H1 (cell line): ENCODE measurements at regions not wholly inside any gene's neighbourhood (a gene's known extent, or its start where the extent isn't known, plus 50 kb on each side); places are given as distances from the start of the nearest gene placed in this dataset.

Experiments used
- CTCF ChIA-PET: fragments of 300-600 bp; sonication (Branson Sonifier 250); formaldehyde crosslinking; loops from one replicate; lab custom pipeline; 2021; ENCODE audit not compliant: partially characterized antibody; lab: Charles Lee
- POLR2A ChIA-PET: fragments of 300-600 bp; sonication (Branson Sonifier 250); formaldehyde crosslinking; loops from one replicate; lab custom pipeline; 2021; ENCODE audit warnings: inconsistent platforms; ENCODE audit not compliant: partially characterized antibody; lab: Charles Lee
- DNase-seq, 2 experiments: peaks; one replicate each; pipeline versions ENCODE4 v3.0.0 to v3.0.0-alpha.2; 2010 to 2022; ENCODE audit warnings: low spot score in 2 of 2, low read depth in 1 of 2, mixed read lengths in 1 of 2
- FAIRE-seq: peaks from 2 replicates; lab custom pipeline; 2011; peaks lifted over from hg19 to GRCh38; lab: Jason Lieb, UNC
- H2AFZ ChIP-seq: 2 replicates; pipeline ENCODE4 v1.8.1; 2012; ENCODE audit warnings: low read length, inconsistent platforms
- H2AK5ac ChIP-seq: 2 replicates; pipeline ENCODE4 v1.6.1; 2013; ENCODE audit warnings: low read depth, low read length
- H2BK120ac ChIP-seq: replicated peaks from 2 replicates; pipeline ENCODE3; 2013; ENCODE audit warnings: low read depth, low read length, inconsistent platforms
- H2BK12ac ChIP-seq: 2 replicates; pipeline ENCODE4 v1.6.1; 2013; ENCODE audit warnings: low read depth, low read length
- H2BK15ac ChIP-seq: 2 replicates; pipeline ENCODE4 v1.6.1; 2013; ENCODE audit warnings: low read length
- H2BK20ac ChIP-seq: 2 replicates; pipeline ENCODE4 v1.6.1; 2013; ENCODE audit warnings: low read length
- H2BK5ac ChIP-seq: 2 replicates; pipeline ENCODE4 v1.6.1; 2013; ENCODE audit warnings: low read depth, low read length
- H3K14ac ChIP-seq: 2 replicates; pipeline ENCODE4 v1.6.1; 2013; ENCODE audit warnings: inconsistent platforms; ENCODE audit not compliant: insufficient read length
- H3K18ac ChIP-seq: 2 replicates; pipeline ENCODE4 v1.6.1; 2013; ENCODE audit warnings: low read length; ENCODE audit errors: extremely low read depth
- H3K23ac ChIP-seq: 2 replicates; pipeline ENCODE4 v1.6.1; 2013; ENCODE audit warnings: inconsistent platforms; ENCODE audit not compliant: insufficient read length
- H3K23me2 ChIP-seq: 2 replicates; pipeline ENCODE4 v1.6.1; 2013; ENCODE audit warnings: low read depth, low read length
- H3K27ac ChIP-seq: 2 replicates; pipeline ENCODE4 v1.6.1; 2011; ENCODE audit warnings: low read depth, low read length, inconsistent platforms
- H3K27me3 ChIP-seq, 4 experiments: replicated peaks in 1 of 4; 1 replicate in 1 of 4; 2 replicates in 3 of 4; pipeline versions ENCODE4 v1.6.1 to v1.8.1; 2011 to 2013; ENCODE audit warnings: low read length in 3 of 4, mild to moderate bottlenecking in 3 of 4, inconsistent platforms in 2 of 4, mixed read lengths in 2 of 4, moderate library complexity in 1 of 4; ENCODE audit not compliant: control insufficient read depth in 3 of 4, insufficient read depth in 3 of 4; ENCODE audit errors: extremely low read depth in 1 of 4
- H3K36me3 ChIP-seq, 4 experiments: 2 replicates each; pipeline versions ENCODE4 v1.6.1 to v1.8.1; 2011 to 2013; ENCODE audit warnings: mild to moderate bottlenecking in 4 of 4, low read length in 3 of 4, moderate library complexity in 2 of 4, control low read depth in 1 of 4, inconsistent platforms in 1 of 4; ENCODE audit not compliant: insufficient read depth in 4 of 4, control insufficient read depth in 2 of 4
- H3K4ac ChIP-seq: replicated peaks from 2 replicates; pipeline ENCODE3; 2013; ENCODE audit warnings: low read length, low read depth, mixed read lengths, inconsistent platforms; ENCODE audit not compliant: insufficient read length
- H3K4me1 ChIP-seq, 4 experiments: replicated peaks in 1 of 4; 1 replicate in 1 of 4; 2 replicates in 3 of 4; pipeline versions ENCODE4 v1.6.1 to v1.8.1; 2011 to 2013; ENCODE audit warnings: low read length in 3 of 4, inconsistent platforms in 2 of 4, mixed read lengths in 1 of 4; ENCODE audit not compliant: insufficient read depth in 4 of 4, control insufficient read depth in 3 of 4
- H3K4me2 ChIP-seq, 2 experiments: 2 replicates each; pipeline versions ENCODE4 v1.6.1 to v1.8.1; 2011 to 2013; ENCODE audit warnings: low read depth in 2 of 2, low read length in 2 of 2, control low read depth in 1 of 2, inconsistent platforms in 1 of 2, mild to moderate bottlenecking in 1 of 2; ENCODE audit not compliant: insufficient read depth in 1 of 2
- H3K4me3 ChIP-seq, 4 experiments: fragments of 200-600, 300-600 bp in 1 of 4; sonication (generic), shearing (Covaris generic), sonication (Bioruptor Twin) in 1 of 4; 2 replicates each; pipeline versions ENCODE4 v1.5.1 to v1.8.1; 2011 to 2016; ENCODE audit warnings: low read length in 4 of 4, low read depth in 3 of 4, control low read depth in 2 of 4, inconsistent platforms in 2 of 4, mild to moderate bottlenecking in 2 of 4, mixed read lengths in 1 of 4, moderate library complexity in 1 of 4; ENCODE audit not compliant: insufficient read depth in 2 of 4; ENCODE audit errors: extremely low read depth in 1 of 4
- H3K56ac ChIP-seq: replicated peaks from 2 replicates; pipeline ENCODE3; 2013; ENCODE audit warnings: low read depth, mild to moderate bottlenecking, mixed read lengths, low read length, inconsistent platforms; ENCODE audit not compliant: insufficient read length
- H3K79me1 ChIP-seq: 2 replicates; pipeline ENCODE4 v1.6.1; 2013; ENCODE audit warnings: low read depth, low read length, control low read depth
- H3K79me2 ChIP-seq, 2 experiments: 2 replicates each; pipeline versions ENCODE4 v1.6.1 to v1.8.1; 2012 to 2013; ENCODE audit warnings: low read length in 2 of 2, mild to moderate bottlenecking in 2 of 2, inconsistent platforms in 1 of 2; ENCODE audit not compliant: insufficient read depth in 2 of 2, control insufficient read depth in 1 of 2
- H3K9ac ChIP-seq, 4 experiments: replicated peaks in 1 of 4; 1 replicate in 1 of 4; 2 replicates in 3 of 4; pipeline versions ENCODE4 v1.6.1 to v1.8.1; 2011 to 2013; ENCODE audit warnings: low read depth in 3 of 4, low read length in 3 of 4, control low read depth in 2 of 4, mild to moderate bottlenecking in 2 of 4, moderate library complexity in 2 of 4, inconsistent platforms in 1 of 4; ENCODE audit errors: extremely low read depth in 1 of 4
- H3K9me3 ChIP-seq, 2 experiments: 2 replicates each; pipeline versions ENCODE4 v1.6.1 to v1.8.1; 2012 to 2013; ENCODE audit warnings: mild to moderate bottlenecking in 2 of 2, moderate library complexity in 2 of 2, control low read depth in 1 of 2, inconsistent platforms in 1 of 2, low read depth in 1 of 2, low read length in 1 of 2, mixed read lengths in 1 of 2; ENCODE audit not compliant: insufficient read depth in 2 of 2
- H4K20me1 ChIP-seq, 2 experiments: replicated peaks in 1 of 2; 2 replicates each; pipeline versions ENCODE3 to v1.8.1; 2011 to 2013; ENCODE audit warnings: inconsistent platforms in 2 of 2, low read length in 2 of 2, mild to moderate bottlenecking in 1 of 2; ENCODE audit not compliant: insufficient read depth in 2 of 2, control insufficient read depth in 1 of 2
- H4K5ac ChIP-seq: 2 replicates; pipeline ENCODE4 v1.6.1; 2013; ENCODE audit warnings: low read length, low read depth, mixed read lengths, inconsistent platforms; ENCODE audit not compliant: insufficient read length
- H4K8ac ChIP-seq: 2 replicates; pipeline ENCODE4 v1.8.0; 2013; ENCODE audit warnings: mild to moderate bottlenecking, moderate library complexity, low read length, inconsistent platforms; ENCODE audit not compliant: insufficient read depth; ENCODE audit errors: extremely low read depth
- H4K91ac ChIP-seq: replicated peaks from 2 replicates; pipeline ENCODE3; 2013; ENCODE audit warnings: low read length, mixed read lengths, inconsistent platforms; ENCODE audit not compliant: insufficient read length
- ASH2L ChIP-seq: fragments of 200-600, 300-600 bp; sonication (generic); IDR thresholded peaks from one replicate; pipeline ENCODE4 v1.7.1; 2017; ENCODE audit warnings: low read length
- CBX5 ChIP-seq: fragments of 300-800, 300-1000 bp; sonication (generic); IDR thresholded peaks from 2 replicates; pipeline ENCODE4 v1.7.1; 2016; ENCODE audit warnings: antibody characterized with exemption, low read length, low read depth
- CBX8 ChIP-seq: fragments of 300-800, 300-1000 bp; sonication (generic); IDR thresholded peaks from 2 replicates; pipeline ENCODE4 v1.7.1; 2016; ENCODE audit warnings: low read depth, low read length, borderline replicate concordance
- FOSL1 ChIP-seq: IDR thresholded peaks from 2 replicates; pipeline ENCODE4 v1.6.1; 2011; ENCODE audit warnings: mild to moderate bottlenecking, low read depth, low read length, moderate library complexity; ENCODE audit not compliant: insufficient read depth
- GABPA ChIP-seq: IDR thresholded peaks from 2 replicates; pipeline ENCODE4 v1.6.1; 2011; ENCODE audit warnings: mild to moderate bottlenecking, low read length, moderate library complexity, borderline replicate concordance; ENCODE audit not compliant: insufficient read depth
- KDM5A ChIP-seq: fragments of 200-600 bp; IDR thresholded peaks from 2 replicates; pipeline ENCODE4 v1.7.1; 2012; ENCODE audit warnings: mild to moderate bottlenecking, low read length, inconsistent platforms, mixed read lengths
- SP1 ChIP-seq: IDR thresholded peaks from 2 replicates; pipeline ENCODE4 v1.6.1; 2011; ENCODE audit warnings: low read depth, low read length
- TAF7 ChIP-seq: optimal IDR thresholded peaks from 2 replicates; pipeline ENCODE3; 2011; ENCODE audit warnings: low read depth, mild to moderate bottlenecking, inconsistent platforms, low read length, moderate library complexity, borderline replicate concordance
- TCF12 ChIP-seq: IDR thresholded peaks from 2 replicates; pipeline ENCODE4 v1.6.1; 2011; ENCODE audit warnings: low read depth, mild to moderate bottlenecking, low read length
- YY1 ChIP-seq: IDR thresholded peaks from 2 replicates; pipeline ENCODE4 v1.6.1; 2011; ENCODE audit warnings: low read depth, mild to moderate bottlenecking, low read length
- WGBS, 2 experiments: shearing (Covaris generic) in 1 of 2; methylation state at CpG; one replicate each; pipeline versions ENCODE4 v1.1.6 to v1.1.7; 2013 to 2015; ENCODE audit warnings: low lambda C conversion rate in 2 of 2, mixed read lengths in 2 of 2, inconsistent platforms in 1 of 2, low coverage in 1 of 2, missing lambda C conversion rate in 1 of 2; ENCODE audit not compliant: insufficient replicate concordance in 2 of 2, insufficient coverage in 1 of 2, insufficient read length in 1 of 2; ENCODE audit errors: extremely low coverage in 1 of 2, missing lambda C conversion rate in 1 of 2; 5-methylcytosine and 5-hydroxymethylcytosine counted together
- TF ChIP-seq, protein P1 (sequence below): IDR thresholded peaks from 2 replicates; pipeline ENCODE4 v1.6.1; 2012; ENCODE audit warnings: low read length, inconsistent platforms

DNA sequence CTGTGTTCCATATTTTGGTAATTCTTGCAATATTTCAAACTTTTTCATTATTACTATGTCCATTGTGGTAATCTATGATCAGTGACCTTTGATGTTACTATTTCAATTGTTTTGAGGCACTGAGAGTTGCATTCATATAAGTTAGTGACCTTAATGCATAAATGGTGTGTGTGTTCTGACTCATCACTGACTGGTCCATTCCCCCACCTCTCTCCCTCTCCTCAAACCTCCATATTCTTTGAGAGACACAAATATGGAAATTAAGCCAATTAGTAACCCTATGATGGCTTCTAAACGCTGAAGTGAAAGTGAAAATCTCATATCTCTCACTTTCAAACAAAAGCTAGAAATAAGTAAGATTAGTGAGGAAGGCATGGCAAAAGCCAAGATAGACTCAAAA, 739.6 kb downstream of the CCSER2 start:
- no peak for DNase-seq
- no peak overlapping the region for H3K9ac ChIP-seq
- H4K8ac ChIP-seq = no peak overlapping the region
- H3K36me3 ChIP-seq = no peaks in the 10 kb centered on the region
- H3K23me2 ChIP-seq = no peaks in the 10 kb centered on the region
- no peak overlapping the region for H4K5ac ChIP-seq
- H3K18ac ChIP-seq = no peak overlapping the region
- H3K79me1 ChIP-seq = no peaks in the 10 kb centered on the region
- H3K4me2 ChIP-seq = no peak overlapping the region
- no peak overlapping the region for H3K56ac ChIP-seq
- TF ChIP-seq CBX5 (no peak), TAF7 (no peak), YY1 (no peak), ASH2L (no peak), GABPA (no peak), TCF12 (no peak), KDM5A (no peak), SP1 (no peak), CBX8 (no peak), FOSL1 (no peak)
- TF ChIP-seq, protein P1, sequence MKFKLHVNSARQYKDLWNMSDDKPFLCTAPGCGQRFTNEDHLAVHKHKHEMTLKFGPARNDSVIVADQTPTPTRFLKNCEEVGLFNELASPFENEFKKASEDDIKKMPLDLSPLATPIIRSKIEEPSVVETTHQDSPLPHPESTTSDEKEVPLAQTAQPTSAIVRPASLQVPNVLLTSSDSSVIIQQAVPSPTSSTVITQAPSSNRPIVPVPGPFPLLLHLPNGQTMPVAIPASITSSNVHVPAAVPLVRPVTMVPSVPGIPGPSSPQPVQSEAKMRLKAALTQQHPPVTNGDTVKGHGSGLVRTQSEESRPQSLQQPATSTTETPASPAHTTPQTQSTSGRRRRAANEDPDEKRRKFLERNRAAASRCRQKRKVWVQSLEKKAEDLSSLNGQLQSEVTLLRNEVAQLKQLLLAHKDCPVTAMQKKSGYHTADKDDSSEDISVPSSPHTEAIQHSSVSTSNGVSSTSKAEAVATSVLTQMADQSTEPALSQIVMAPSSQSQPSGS = no peak
- no peak overlapping the region for H4K91ac ChIP-seq
- H3K27ac ChIP-seq = no peak overlapping the region
- H3K23ac ChIP-seq = no peak overlapping the region
- no peak overlapping the region for H2BK120ac ChIP-seq
- no peak overlapping the region for H2BK20ac ChIP-seq
- peaks cover 0 to 4% of the 10 kb centered on the region in 2 experiments; a peak in 1 of 4 replicates for H3K9me3 ChIP-seq
- no peaks in the 10 kb centered on the region for H4K20me1 ChIP-seq
- ChIA-PET POLR2A (no interaction called here), CTCF (interaction anchor here (0.7 kb wide), 1 partner anchor 77 kb away, joined by 3 read pairs; no protein-coding TSS in a partner anchor)
- FAIRE-seq = no peak
- no peaks in the 10 kb centered on the region for H3K27me3 ChIP-seq
- no peak overlapping the region for H2BK15ac ChIP-seq
- H2BK5ac ChIP-seq = no peak overlapping the region
- no peak overlapping the region for H2AK5ac ChIP-seq
- no peak overlapping the region for H3K4me3 ChIP-seq
- WGBS, 2 experiments = 94% methylated on average over 1 of the region's 1 CpG; no CpG with 5 or more reads in 1 of the 2 experiments
- no peaks in the 10 kb centered on the region for H3K4me1 ChIP-seq
- no peak overlapping the region for H3K14ac ChIP-seq
- H2AFZ ChIP-seq = no peak overlapping the region
- H3K4ac ChIP-seq = no peak overlapping the region
- H2BK12ac ChIP-seq = no peak overlapping the region
- no peaks in the 10 kb centered on the region for H3K79me2 ChIP-seq
